NOMO-1 (cell line): ENCODE measurements at regions not wholly inside any gene's neighbourhood (a gene's known extent, or its start where the extent isn't known, plus 50 kb on each side); places are given as distances from the start of the nearest gene placed in this dataset.

ENCODE experiments used
- DNase-seq, 2 experiments: peaks; one replicate each; lab custom pipeline; 2025; ENCODE audit not compliant: unreplicated experiment in 2 of 2; lab: John Stamatoyannopoulos, UW

- DNase-seq, result no peak
Observed at GRCh38 chr4:8775121-8775520, 96.5 kb downstream of the HMX1 start.

GRCh38 chr4:8774071-8774470, 97.6 kb downstream of the HMX1 start:
- no peak for DNase-seq

GRCh38 chr4:8773124-8773931, 98.3 kb downstream of the HMX1 start:
- no peak for DNase-seq

- no peak for DNase-seq
Observed at GRCh38 chr4:8772499-8773123, 99.0 kb downstream of the HMX1 start.

DNA sequence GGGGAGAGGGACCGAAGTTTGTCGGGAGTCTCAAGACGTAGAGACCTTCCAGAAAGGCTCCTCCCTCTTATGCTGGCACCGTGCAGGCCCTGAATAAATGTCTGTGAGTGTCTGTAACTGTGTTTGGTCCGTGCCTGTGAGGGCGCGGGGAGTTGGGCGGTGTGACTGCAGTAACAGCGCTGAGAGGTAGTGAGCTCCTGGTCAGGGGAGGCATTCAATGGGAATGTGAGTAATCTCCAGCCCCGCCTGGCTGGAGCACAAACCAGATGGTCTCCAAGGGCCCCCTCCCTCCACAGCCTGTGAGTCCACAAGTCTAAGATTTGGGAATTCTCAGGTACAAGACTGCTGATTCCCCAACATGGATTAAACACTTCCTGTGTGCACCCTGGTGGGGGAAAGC, 100.0 kb downstream of the HMX1 start:
- no peak for DNase-seq

- no peak for DNase-seq
Observed at GRCh38 chr4:8771258-8771590, 100.4 kb downstream of the HMX1 start.

DNA sequence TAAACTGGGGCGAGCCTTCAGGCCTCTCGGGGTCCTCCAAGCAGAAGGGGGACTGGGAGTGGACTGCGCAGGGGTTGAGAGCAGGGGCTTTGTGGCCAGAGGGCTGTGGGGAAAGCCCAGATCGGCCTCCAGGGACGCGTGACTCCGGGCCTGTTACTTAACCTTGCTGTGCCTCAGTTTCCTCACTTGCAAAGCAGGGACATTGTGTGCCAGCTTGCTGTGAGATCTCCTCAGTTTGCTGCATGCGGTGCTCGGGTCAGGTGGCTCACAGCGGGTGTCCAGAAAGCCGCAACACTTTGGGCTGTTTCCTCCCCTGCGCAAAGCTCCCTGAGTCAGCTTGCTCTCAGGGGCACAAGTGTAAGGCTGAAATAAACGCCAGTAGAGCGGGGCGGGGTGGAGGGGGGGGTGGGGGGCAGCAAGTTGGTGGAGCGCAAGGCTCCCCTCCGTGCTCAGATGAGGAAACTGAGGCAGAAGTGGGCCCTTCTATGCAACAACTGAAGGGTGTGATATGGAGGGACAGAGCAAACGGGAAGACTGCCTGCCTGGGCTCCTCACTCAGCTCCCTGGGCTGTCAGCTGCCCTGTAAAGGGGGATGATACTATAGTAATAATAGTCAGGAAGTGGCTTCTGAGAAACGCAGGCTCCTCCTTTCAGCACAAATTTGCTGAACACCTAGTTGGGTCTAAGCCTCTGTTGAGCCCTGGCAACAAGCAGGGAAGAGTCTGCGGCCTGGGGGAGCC, 101.0 kb downstream of the HMX1 start:
- DNase-seq, result no peak

DNA sequence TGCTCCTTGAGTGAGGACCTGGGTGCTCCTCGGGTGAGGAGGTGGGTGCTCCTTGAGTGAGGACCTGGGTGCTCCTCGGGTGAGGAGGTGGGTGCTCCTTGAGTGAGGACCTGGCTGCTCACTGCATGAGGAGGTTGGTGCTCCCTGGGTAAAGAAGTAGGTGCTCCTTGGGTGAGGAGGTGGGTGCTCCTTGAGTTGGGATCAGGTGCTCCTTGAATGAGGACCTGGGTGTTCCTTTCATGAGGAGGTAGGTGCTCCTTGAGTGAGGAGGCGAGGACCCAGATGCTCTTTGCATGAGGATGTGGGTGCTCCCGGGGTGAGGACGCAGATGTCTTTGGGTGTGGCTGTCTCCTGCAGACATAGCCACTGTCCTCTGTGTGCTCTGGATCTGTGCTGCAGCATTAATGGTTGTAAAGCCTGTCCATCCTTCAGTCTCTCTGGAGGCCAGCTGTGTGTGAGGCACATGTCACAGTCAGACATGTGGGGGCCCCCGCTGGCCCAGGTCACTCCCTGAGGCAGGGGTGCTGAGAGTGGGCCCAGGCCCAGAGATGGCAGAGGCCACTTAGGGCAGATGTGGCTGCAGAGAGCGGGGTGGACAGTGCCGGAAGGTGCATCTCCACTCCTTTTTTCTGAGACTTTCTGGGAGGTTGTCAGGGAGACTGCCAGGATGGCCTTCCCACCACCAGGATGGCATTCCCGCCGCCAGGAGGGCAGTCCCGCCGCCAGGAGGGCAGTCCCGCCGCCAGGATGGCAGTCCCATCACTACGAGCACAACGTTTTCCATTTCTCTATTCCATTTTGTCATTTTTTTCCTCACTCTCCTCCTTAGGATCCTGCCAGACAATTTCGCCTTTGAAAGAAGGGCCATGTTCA, 101.8 kb downstream of the HMX1 start:
- DNase-seq, result no peak

DNA sequence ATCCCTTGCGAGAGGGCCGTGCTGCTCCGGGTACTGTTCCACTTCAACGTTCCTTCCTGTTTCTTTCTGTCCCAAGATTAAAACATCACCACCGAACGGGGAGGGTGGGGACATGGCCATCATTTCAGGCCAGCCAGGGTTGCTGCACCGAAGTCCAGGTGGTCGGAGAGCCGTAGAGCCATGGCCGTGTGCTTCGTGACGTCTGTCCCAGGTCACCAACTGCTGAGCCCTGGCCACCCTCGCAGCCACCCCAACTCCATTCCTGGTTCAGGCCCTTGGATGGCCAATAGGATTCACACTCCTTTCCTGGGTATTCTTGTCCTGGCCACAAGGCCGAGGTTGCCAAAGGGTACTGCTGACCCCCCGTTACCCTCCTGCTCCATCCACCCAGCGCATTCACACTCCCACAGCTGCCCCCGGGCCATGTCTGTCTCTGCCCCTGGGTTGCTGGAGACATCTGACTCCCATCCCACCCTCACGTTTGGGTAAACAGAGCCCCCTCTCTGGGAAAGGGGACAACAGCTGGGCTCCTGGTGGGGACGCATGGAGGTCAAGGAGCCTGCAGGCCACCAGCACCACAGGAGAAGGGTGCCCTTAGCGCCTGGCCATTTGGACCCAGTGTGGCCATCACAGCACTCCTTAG, 103.2 kb downstream of the HMX1 start:
- DNase-seq, result no peak

GRCh38 chr4:8766610-8767009, 105.0 kb downstream of the HMX1 start:
- no peak for DNase-seq

DNA sequence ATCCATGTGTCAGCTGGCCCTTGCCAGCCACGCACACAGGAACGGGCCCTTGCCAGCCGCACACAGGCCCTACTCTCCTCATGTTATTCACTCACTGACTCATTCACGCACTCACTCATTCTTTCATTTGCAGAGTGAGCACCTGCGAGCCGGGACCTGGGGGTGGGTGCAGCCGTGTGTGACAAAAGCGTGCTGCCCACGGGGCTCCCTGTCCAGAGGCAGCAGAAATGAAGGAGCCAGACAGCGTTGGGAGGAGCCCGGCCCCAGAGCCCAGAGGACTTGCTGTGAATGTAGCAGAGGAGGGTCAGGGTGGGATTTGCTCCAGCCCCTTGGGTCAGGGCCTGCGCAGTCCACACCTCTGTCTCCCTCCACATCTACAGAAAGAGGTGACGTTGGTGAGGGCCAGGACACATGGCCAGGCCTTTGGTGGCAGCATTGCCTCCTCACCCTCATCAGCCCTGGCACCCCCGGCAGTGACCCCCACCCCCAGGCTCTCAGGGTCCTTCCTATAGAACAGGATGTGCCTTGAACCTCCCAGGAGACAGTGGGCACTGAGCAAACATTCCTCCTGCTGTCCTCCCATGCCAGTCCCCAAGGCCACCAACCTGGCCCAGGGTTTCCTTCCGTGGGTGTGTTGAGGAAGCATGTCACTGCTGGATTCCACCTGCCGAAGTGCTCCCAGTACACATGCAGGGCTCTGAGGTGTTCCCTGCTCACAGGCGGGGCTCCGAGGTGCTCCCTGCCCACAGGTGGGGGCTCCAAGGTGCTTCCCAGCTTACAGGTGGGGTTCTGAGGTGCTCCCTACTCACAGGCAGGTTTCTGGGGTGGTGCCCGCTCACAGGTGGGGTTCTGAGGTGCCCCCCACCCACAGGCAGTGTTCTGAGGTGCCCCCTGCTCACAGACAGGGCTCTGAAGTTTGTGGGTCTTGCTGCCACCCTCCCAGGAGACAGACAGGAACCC, 105.7 kb downstream of the HMX1 start:
- DNase-seq, result no peak

DNA sequence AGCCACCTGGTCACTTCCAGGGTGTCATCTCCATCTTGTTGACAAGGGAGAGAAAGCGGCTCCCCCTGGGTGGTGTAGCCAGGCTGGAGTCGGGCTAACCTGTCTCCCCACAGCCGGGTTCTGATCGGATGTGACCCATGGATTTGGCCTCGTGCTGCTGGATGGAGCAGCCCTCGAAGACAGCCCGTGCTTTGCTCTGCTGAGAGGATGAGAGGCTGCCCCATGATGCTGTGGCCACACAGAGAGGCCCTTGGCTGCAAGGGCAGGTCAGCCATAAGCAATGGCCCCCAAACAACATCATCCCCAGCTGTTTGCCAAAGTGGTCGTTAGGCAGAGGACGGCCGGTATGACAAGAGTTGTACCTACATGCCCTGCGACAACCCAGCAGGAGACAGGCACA, 106.6 kb downstream of the HMX1 start:
- DNase-seq, result no peak

DNA sequence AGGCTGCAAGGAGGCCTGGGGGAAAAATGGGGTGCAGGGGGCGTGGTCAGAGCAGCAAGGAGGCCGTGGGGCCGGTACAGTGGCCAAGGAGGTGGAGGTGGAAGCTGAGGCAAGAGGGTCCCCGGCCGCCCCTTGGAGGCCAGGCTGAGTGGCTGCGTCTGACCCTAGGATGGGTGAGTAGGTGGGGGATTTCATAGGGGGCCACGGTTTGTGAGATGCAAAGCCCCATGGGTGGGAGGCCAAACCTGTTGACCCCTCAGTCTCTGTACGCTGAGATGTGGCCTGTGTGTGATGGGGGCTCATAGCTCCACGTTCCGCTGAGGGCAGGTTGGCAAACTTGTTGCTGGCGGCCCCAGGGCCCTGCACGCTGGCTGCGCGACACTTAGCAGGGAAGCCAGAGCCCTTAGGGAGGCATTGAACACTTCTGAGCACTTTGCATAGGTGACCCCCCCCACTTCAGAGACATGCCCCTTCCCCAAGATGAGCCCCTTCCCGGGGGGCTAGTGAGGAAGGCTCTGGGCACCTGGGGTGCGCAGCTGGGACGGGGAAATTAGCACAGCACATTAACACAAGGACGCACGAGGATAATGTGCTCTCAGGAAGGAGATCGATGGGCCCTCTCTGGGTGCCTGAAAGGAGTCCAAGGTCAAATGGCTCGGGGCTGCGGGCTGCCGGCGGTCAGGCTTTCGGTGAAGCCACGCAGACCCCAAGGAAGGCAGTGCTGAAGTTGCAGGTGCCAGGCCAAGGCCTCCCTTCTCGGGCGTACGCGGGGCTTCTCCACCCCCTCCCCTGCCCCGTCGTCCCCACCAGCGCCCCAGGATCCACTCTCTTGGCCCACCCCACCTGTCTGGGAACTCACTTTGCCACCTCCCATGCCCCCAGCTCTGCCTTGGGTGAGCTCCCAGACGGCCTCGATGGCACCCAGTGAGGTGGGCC, 107.4 kb downstream of the HMX1 start:
- no peak for DNase-seq

DNA sequence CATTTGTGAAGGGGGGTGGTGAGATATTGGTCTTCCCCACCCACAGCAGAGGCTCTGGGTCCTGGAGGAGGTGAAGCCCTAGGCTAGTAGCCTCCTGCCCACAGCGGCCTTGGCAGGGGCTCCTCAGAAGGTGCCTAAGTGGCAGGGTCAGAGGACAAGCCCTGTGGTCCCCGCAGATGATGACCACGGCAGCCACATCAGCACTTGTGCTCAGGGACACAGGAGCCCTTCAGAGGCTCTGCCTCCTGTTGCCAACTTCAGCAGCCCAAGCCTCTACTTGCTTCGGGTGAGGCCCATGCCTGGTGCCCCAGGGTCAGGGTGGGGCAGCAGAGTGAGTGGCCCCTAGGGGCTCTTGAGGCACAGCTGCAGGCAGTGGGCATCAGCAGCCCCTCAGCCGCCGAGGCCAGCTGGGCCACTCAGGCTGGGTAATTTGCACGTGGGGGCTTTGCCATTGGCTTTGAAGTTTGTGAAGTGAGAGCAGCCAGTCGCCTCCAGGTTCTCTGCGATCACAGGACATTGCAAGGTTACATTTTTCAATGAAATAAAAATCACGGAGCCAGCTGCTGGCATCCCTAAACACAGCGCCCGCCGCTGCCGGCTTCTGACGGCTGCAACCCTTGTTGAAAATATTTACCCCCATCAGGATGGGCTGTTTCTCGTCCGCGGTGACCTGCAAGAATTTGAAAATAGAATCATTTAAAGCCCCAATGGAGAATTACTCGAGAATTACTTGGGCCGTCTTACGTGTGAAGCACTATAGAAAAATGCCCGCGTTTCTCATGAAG, 108.5 kb downstream of the HMX1 start:
- no peak for DNase-seq

GRCh38 chr4:8762356-8762755, 109.3 kb downstream of the HMX1 start:
- DNase-seq, result no peak

DNA sequence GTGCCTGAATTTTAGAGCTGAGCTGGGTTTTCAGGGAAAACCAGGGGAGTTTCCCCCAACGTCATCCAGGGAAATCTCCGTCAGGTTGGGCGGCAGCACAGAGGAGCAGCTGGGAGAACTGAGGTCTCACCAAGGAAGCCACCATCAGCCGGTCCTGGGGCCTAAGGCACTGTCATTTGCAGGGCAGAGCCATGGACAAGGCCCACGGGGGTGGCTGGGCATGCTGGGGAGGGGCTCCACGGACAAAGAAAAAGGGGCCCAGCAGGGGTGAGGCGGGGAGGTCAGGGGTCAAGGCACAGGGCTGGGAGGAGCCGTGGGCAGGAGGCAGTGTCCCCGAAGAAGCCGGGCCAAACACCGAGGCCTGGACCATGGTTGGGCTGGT, 109.8 kb downstream of the HMX1 start:
- DNase-seq, result no peak

GRCh38 chr4:8761167-8761823, 110.3 kb downstream of the HMX1 start:
- no peak for DNase-seq
